MG63 (cell line): ENCODE measurements at regions not wholly inside any gene's neighbourhood (a gene's known extent, or its start where the extent isn't known, plus 50 kb on each side); places are given as distances from the start of the nearest gene placed in this dataset.
"Not testable (repeated sequence)": the region's sequence is repeated elsewhere in the genome, so short reads cannot be mapped to it uniquely, and the experiment has no call there.

Source experiments
- DNase-seq: peaks from one replicate; pipeline ENCODE4 v3.0.0-alpha.2; 2020
- H3K27me3 ChIP-seq: fragments of 250-450 bp; sonication (Bioruptor Pico); 2 replicates; pipeline ENCODE4 v1.5.1; 2020; ENCODE audit warnings: mild to moderate bottlenecking, moderate library complexity
- H3K36me3 ChIP-seq: fragments of 250-450 bp; sonication (Bioruptor Pico); 2 replicates; pipeline ENCODE4 v1.5.1; 2020; ENCODE audit warnings: mild to moderate bottlenecking, moderate library complexity
- H3K4me3 ChIP-seq: fragments of 250-450 bp; sonication (Bioruptor Pico); 2 replicates; pipeline ENCODE4 v1.5.1; 2020; ENCODE audit warnings: mild to moderate bottlenecking, moderate library complexity
- H3K9me3 ChIP-seq: fragments of 250-450 bp; sonication (Bioruptor Pico); 2 replicates; pipeline ENCODE4 v1.5.1; 2020; ENCODE audit warnings: mild to moderate bottlenecking, moderate library complexity

- Histone ChIP-seq H3K27me3 (no peaks in the 10 kb centered on the region), H3K4me3 (no peak overlapping the region), H3K9me3 (no peaks in the 10 kb centered on the region), H3K36me3 (no peaks in the 10 kb centered on the region)
- no peak for DNase-seq
Observed at GRCh38 chr7:10571759-10572158, 401.9 kb upstream of the PHF14 start.

GRCh38 chr7:10577866-10578374 lies 395.8 kb upstream of the PHF14 start:
- H3K4me3 ChIP-seq: no peak overlapping the region
- no peaks in the 10 kb centered on the region for H3K36me3 ChIP-seq
- no peaks in the 10 kb centered on the region for H3K9me3 ChIP-seq
- no peak for DNase-seq
- H3K27me3 ChIP-seq: no peaks in the 10 kb centered on the region

- Histone ChIP-seq H3K36me3 (no peaks in the 10 kb centered on the region), H3K4me3 (no peak overlapping the region), H3K9me3 (no peaks in the 10 kb centered on the region), H3K27me3 (no peaks in the 10 kb centered on the region)
- no peak for DNase-seq
Observed at GRCh38 chr7:10579561-10579960, 394.1 kb upstream of the PHF14 start.

- no peaks in the 10 kb centered on the region for H3K27me3 ChIP-seq
- H3K9me3 ChIP-seq: no peaks in the 10 kb centered on the region
- H3K4me3 ChIP-seq: no peak overlapping the region
- no peak for DNase-seq
- H3K36me3 ChIP-seq: no peaks in the 10 kb centered on the region
Observed at GRCh38 chr7:10584886-10585285, 388.8 kb upstream of the PHF14 start.

- DNase-seq: no peak
- no peak overlapping the region for H3K4me3 ChIP-seq
- no peaks in the 10 kb centered on the region for H3K27me3 ChIP-seq
- no peaks in the 10 kb centered on the region for H3K9me3 ChIP-seq
- H3K36me3 ChIP-seq: no peaks in the 10 kb centered on the region
Observed at GRCh38 chr7:10588084-10588483, 385.6 kb upstream of the PHF14 start.

- H3K27me3 ChIP-seq: no peaks in the 10 kb centered on the region
- H3K4me3 ChIP-seq: no peak overlapping the region
- no peak for DNase-seq
- no peaks in the 10 kb centered on the region for H3K36me3 ChIP-seq
- H3K9me3 ChIP-seq: no peaks in the 10 kb centered on the region
Observed at GRCh38 chr7:10592604-10593003, 381.1 kb upstream of the PHF14 start.

GRCh38 chr7:10593080-10593479 lies 380.6 kb upstream of the PHF14 start:
- DNase-seq: no peak
- Histone ChIP-seq H3K4me3 (no peak overlapping the region), H3K36me3 (no peaks in the 10 kb centered on the region), H3K9me3 (no peaks in the 10 kb centered on the region), H3K27me3 (no peaks in the 10 kb centered on the region)

GRCh38 chr7:10596827-10597226 lies 376.8 kb upstream of the PHF14 start:
- Histone ChIP-seq H3K36me3 (no peaks in the 10 kb centered on the region), H3K4me3 (no peak overlapping the region), H3K27me3 (no peaks in the 10 kb centered on the region), H3K9me3 (no peaks in the 10 kb centered on the region)
- DNase-seq: no peak

- DNase-seq: no peak
- Histone ChIP-seq H3K4me3 (no peak overlapping the region), H3K27me3 (no peaks in the 10 kb centered on the region), H3K9me3 (no peaks in the 10 kb centered on the region), H3K36me3 (no peaks in the 10 kb centered on the region)
Observed at GRCh38 chr7:10604128-10604527, 369.5 kb upstream of the PHF14 start.

GRCh38 chr7:10612950-10613349 lies 360.7 kb upstream of the PHF14 start:
- H3K4me3 ChIP-seq: no peak overlapping the region
- H3K36me3 ChIP-seq: no peaks in the 10 kb centered on the region
- no peaks in the 10 kb centered on the region for H3K9me3 ChIP-seq
- no peaks in the 10 kb centered on the region; the same call in 1 of the 2 replicates for H3K27me3 ChIP-seq
- DNase-seq: no peak

- Histone ChIP-seq H3K27me3 (no peaks in the 10 kb centered on the region), H3K36me3 (no peaks in the 10 kb centered on the region), H3K9me3 (no peaks in the 10 kb centered on the region), H3K4me3 (no peak overlapping the region)
- no peak for DNase-seq
Observed at GRCh38 chr7:10618953-10619352, 354.7 kb upstream of the PHF14 start.

GRCh38 chr7:10632712-10633111 lies 341.0 kb upstream of the PHF14 start:
- no peaks in the 10 kb centered on the region for H3K9me3 ChIP-seq
- H3K27me3 ChIP-seq: no peaks in the 10 kb centered on the region
- H3K36me3 ChIP-seq: no peaks in the 10 kb centered on the region
- no peak overlapping the region for H3K4me3 ChIP-seq
- DNase-seq: no peak

- H3K9me3 ChIP-seq: no peaks in the 10 kb centered on the region
- no peaks in the 10 kb centered on the region for H3K36me3 ChIP-seq
- no peak for DNase-seq
Observed at GRCh38 chr7:10634239-10634638, 339.4 kb upstream of the PHF14 start.

GRCh38 chr7:10637991-10638390 lies 335.7 kb upstream of the PHF14 start:
- no peak for DNase-seq
- Histone ChIP-seq H3K36me3 (no peaks in the 10 kb centered on the region), H3K4me3 (no peak overlapping the region), H3K27me3 (no peaks in the 10 kb centered on the region), H3K9me3 (no peaks in the 10 kb centered on the region)

More at GRCh38 chr7:10634239-10634638, 339.4 kb upstream of the PHF14 start:
- Histone ChIP-seq H3K27me3 (no peaks in the 10 kb centered on the region), H3K4me3 (no peak overlapping the region)

- H3K36me3 ChIP-seq: no peaks in the 10 kb centered on the region
- DNase-seq: no peak
- H3K27me3 ChIP-seq: no peaks in the 10 kb centered on the region
- no peak overlapping the region for H3K4me3 ChIP-seq
- no peaks in the 10 kb centered on the region for H3K9me3 ChIP-seq
Observed at GRCh38 chr7:10643545-10643944, 330.1 kb upstream of the PHF14 start.

- no peak overlapping the region for H3K4me3 ChIP-seq
- no peaks in the 10 kb centered on the region for H3K27me3 ChIP-seq
- H3K9me3 ChIP-seq: no peaks in the 10 kb centered on the region
- no peaks in the 10 kb centered on the region for H3K36me3 ChIP-seq
- no peak for DNase-seq
Observed at GRCh38 chr7:10644849-10645248, 328.8 kb upstream of the PHF14 start.

GRCh38 chr7:10646194-10646593 lies 327.5 kb upstream of the PHF14 start:
- no peak overlapping the region for H3K4me3 ChIP-seq
- no peak for DNase-seq
- no peaks in the 10 kb centered on the region for H3K27me3 ChIP-seq
- H3K9me3 ChIP-seq: no peaks in the 10 kb centered on the region
- no peaks in the 10 kb centered on the region for H3K36me3 ChIP-seq

- no peak overlapping the region for H3K4me3 ChIP-seq
- H3K9me3 ChIP-seq: no peaks in the 10 kb centered on the region
- no peaks in the 10 kb centered on the region for H3K36me3 ChIP-seq
- no peak for DNase-seq
- no peaks in the 10 kb centered on the region for H3K27me3 ChIP-seq
Observed at GRCh38 chr7:10648289-10648688, 325.4 kb upstream of the PHF14 start.

GRCh38 chr7:10649120-10649519 lies 324.6 kb upstream of the PHF14 start:
- not testable (repeated sequence) for H3K36me3 ChIP-seq, H3K9me3 ChIP-seq, H3K27me3 ChIP-seq, DNase-seq, H3K4me3 ChIP-seq
